Right hindlimb (tissue), 1 donor: ENCODE measurements at regions not wholly inside any gene's neighbourhood (a gene's known extent, or its start where the extent isn't known, plus 50 kb on each side); places are given as distances from the start of the nearest gene placed in this dataset.

Experiments
- DNase-seq: peaks from one replicate; pipeline ENCODE4 v3.0.0-alpha.2; 2018

DNA sequence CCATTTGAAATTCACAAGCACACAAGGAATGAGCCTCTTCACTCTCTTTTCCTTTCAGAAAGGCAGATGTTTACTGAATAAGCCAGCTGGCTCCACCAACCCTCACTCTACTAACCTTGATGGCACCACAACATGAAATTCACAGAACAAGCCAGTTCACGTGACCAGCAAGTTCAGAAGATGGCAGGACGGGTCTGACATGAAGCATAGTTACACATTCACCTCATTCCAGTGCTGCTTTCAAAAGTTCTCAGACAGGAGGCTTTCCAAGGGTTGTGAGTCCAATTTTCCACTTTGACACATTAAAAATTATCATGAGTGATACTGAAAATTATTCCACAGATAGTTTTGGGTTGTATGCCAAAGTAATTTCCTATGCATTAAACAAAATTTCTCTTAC lies 74.2 kb upstream of the MBOAT2 start:
- peak; percentile 43 for DNase-seq

DNA sequence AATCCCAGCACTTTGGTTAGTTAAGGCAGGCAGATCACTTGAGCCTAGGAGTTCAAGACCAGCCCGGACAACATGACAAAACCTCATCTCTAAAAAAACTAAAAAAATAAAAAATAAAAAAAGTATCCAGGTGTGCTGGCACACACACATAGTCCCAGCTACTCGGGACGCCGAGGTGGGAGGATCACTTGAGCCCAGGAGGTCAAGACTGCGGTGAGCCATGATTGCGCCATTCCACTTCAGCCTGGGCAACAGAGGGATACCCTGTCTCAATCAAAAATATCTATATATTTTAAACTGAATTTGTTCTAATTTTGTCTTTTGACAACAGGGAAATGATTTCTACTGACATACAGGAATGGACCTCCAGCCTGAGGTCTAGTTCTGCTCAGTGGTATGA lies 73.3 kb upstream of the MBOAT2 start:
- no peak for DNase-seq

DNA sequence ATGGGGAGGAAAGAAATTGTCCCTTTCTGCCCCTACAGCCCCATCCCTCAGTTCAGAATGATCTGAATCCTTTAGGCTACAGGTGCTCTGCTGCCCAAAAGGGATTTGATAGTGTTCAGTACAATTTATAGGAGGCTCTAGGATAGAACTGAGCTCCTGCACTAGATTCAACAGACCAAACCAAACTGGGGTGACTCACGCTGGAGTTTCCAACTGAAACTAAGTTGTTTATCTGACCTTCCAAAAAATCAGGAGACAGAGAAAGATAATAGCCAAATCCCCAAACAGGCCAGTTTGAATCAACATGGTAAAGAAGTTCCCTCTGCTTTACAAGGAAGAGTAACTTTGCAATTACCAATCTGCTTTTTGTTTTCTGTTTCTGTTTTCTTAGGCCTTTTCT lies 72.7 kb upstream of the MBOAT2 start:
- DNase-seq: no peak

DNA sequence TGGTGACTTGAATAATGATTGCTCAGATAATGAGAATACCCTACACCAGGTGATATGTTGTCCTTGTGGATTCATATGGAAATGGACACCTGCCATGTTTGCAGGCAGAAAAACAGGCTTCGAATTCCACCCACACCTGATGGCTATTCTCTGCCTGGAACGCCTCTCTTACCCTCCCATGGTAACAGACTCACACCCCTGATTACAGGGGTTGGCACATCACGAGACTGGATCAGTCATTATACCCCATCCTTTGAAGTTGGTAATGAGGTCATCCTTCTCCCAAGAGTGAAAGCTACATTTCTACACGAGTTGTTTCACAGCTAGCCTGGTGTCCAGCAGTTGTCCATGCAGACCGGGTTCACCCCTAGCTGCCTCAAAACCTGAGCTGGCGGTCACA lies 71.4 kb upstream of the MBOAT2 start:
- DNase-seq: no peak

DNA sequence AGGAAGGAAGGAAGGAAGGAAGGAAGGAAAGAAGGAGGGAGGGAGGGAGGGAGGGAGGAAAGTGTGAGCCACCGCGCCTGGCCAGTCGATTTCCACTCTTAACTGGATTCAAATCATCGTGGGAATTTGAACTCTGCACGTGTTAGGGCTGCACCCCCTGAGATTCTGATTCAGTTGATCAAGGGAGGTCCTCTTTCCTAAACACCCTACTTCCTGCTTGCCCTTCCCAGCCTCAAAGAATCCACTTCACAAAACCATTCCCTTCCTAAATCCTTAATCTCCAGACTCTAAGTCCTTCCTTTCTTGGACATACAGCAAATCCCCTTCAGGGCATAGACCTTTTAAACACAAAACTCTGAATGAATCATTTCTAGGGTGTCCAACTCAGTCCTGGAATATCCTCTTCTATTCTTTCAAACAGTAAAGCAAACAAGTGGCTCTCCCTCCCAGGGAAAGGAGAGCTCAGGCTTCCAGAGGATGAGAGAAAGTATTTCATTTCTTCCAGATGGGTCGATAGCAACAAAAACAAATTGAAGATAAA lies 68.2 kb upstream of the MBOAT2 start:
- DNase-seq: no peak

DNA sequence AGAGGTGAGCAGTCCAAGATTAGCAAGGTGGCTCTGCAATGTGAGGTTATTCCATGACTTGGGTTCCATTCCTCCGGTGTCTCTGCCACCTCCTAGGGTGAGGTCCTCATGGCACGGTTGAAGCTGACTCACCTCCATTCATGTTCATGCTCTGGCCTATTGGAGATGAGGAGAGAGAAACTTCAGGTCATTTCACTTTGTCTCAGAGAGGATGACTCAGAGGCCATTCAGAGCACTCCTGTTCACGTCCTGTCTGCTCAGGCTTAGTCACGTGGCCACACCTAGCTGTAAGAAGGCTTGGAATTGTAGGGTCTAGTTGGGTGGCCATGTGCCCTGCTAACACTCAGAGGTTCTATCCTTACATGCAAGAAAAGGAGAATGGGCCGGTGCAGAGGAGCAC lies 67.5 kb upstream of the MBOAT2 start:
- DNase-seq: no peak

DNA sequence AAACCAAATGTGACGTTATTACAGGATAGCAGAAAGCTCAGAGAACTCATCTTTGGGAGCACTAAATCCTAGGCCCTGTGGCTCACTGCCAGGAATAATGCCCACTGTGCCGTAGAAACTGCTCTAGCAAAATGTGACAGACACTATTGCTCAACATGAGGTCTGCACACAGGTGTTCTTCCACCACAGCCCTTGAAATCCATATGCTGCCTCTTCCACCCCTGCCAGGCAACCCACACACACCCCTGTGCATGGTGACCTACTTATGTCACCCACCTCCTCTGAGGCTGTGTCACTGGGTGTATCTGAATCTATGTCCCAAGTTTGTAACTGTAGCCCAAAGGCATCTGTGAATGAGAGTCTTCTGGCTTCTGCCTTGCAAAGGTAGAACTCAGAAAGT lies 66.1 kb upstream of the MBOAT2 start:
- DNase-seq: no peak

DNA sequence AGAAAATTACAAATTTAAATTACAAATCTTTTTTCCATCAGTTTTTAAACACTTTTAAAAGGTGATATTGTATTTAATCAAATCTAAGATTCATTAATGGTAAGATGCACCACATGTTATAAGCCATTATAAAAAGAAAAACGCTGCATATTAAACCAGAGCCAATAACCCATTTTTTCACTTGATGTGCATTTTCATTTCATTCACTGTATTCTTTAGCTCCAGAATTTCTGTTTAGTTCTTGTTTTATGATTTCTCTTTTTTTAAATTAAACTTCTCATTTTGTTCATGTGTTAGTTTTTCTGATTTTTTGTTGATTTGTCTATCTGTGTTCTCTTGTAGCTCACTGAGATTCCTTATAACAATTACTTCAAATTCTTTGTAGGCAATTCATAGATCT lies 62.4 kb upstream of the MBOAT2 start:
- no peak for DNase-seq

DNA sequence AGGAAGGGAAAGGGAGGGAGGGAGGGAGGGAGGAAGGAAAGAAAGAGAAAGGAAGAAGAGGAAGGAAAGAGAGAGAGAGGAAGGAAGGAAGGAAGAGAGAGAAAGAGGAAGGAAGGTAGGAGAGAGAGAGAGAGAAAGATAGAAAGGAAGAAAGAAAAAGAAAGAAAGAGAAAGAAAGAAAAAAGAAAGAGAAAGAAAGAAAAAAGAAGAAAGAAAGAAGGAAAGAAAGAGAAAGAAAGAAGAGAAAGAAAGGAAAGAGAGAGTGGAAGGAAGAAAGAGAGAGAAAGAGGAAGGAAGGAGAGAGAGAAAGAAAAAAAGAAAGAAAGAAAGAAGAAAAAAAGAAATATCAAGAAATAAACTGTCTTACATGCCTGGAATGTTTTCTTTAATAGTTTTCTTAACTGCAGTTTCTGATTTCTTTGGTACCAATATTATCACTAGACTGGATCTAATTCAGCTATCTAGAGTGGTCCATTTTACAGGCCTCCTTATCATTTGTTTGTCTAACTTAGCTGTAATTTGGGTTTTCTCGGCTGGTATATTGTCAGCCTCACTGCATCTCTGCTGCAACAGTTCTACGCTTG lies 59.6 kb upstream of the MBOAT2 start:
- no peak for DNase-seq

DNA sequence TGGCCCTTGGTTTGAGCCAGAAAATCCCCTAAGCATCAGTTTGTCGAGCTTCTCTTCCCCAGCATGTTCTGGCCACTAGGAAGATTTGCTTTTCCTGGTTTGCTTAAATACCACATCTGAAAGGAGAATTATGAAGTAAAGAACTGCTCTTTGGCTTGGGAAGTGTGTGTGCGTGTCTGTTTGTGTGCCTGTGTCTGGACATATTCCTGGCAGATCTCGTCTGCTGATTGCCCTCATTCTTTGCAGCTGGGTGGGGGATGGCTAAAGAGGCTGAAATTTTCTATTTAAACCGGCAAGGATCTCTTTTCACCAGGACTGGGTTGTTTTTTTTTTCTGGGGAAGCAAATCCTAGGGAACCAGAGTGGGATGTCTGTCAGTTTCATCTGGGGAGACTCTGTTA lies 57.3 kb upstream of the MBOAT2 start:
- no peak for DNase-seq

DNA sequence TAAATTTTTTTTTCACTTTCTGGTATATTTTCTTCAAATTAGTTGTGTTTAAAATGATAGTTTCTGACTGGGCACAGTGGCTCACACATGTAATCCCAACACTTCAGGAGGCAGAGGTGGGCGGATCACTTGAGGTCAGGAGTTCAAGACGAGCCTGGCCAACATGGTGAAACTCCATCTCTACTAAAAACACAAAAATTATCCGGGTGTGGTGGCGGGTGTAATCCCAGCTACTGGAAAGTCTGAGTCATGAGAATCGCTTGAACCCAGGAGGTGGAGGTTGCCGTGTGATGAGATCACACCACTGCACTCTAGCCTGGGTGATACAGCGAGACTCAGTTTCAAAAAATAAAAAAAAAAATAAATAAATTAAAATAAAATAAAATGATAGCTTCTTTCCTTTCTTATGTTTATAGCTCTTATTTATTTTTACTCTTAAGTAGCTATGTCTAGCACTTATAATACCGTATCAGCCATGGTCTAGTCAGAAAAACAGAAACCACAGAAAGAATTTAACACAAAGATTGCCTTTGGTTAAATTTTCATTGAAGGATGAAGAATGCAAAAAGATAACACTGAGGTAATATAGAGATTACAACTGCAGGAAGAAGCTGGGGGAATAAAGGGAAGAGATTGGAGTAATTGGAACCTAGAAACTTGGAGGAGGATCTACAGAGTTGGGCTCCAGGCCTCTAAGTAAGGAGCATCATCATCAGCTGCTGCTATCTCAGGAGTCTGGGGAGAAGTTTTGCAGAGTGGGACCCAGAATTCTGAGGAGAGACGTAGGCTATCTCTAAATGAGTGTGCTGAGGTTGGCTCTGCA lies 54.7 kb upstream of the MBOAT2 start:
- DNase-seq: no peak

DNA sequence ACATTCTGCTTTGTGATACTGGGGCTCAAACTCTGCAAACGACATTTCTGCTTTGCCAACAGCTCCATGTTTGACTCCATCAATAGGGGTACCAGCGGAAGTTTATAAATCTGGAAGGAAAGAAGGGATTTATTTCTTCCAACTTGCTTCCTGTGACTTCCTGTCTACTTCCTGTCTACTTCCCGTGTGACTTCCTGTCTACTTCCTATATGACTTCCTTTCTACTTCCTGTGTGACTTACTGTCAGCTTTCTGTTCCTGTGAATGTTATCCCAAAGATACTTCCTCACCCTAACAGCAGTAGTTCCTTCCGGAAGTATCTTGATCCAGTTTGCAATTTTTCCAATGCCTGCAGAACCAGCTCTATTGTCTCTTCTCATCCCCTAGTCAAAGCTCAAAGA lies 52.0 kb upstream of the MBOAT2 start:
- DNase-seq: no peak

DNA sequence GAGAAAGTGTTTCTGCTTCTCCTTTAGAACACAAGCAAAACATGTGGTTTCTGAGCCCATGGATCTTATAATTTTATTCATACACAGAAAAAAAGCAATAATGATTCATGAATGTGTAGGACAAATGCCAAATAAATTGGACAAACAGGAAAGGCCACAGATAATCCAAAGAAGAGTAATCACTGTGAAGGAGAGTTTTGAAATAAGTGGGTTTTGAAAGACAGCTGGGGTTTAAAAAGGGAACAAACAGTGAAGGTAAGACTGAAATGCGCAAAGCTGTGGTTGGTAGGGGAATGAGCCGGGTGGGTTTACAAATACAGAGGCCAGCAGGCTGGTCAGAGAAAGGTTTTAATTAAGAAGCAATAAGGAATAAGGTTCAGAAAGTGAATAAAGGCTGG lies 50.0 kb upstream of the MBOAT2 start:
- no peak for DNase-seq
